ENCODE measurements at regions not wholly inside any gene's neighbourhood (a gene's known extent, or its start where the extent isn't known, plus 50 kb on each side); places are given as distances from the start of the nearest gene placed in this dataset.

GRCh38 chr7:67858931-67859330, 862.3 kb downstream of the TYW1 start:
- Mint-ChIP-seq H3K27ac (no peak overlapping the region), H3K27me3 (no peaks in the 10 kb centered on the region), H3K36me3 (no peaks in the 10 kb centered on the region), H3K4me1 (no peaks in the 10 kb centered on the region), H3K9me3 (peaks cover 15 to 35% (median 20%) of the 10 kb centered on the region in 5 donors), H3K4me3 (no peak overlapping the region)
- ChIA-PET POLR2A (no interaction called here), CTCF (no interaction called here)
- no peak overlapping the region for H3K4me3 ChIP-seq (ENCODE audit: low read length)
- no peaks in the 10 kb centered on the region for H3K27me3 ChIP-seq (ENCODE audit: insufficient read depth, low read length, poor library complexity, severe bottlenecking)
- H3K27ac ChIP-seq (ENCODE audit: low read depth, low read length): no peak overlapping the region
- no peaks in the 10 kb centered on the region for H3K9me3 ChIP-seq (ENCODE audit: low read length)
- no peak for DNase-seq
- H3K4me1 ChIP-seq (ENCODE audit: insufficient read depth, low read length): no peaks in the 10 kb centered on the region
- H3K36me3 ChIP-seq (ENCODE audit: insufficient read depth, low read length): no peaks in the 10 kb centered on the region

GRCh38 chr7:67863911-67864310, 867.3 kb downstream of the TYW1 start:
- Histone ChIP-seq H3K9me3 (ENCODE audit: low read length) (no peaks in the 10 kb centered on the region), H3K27me3 (ENCODE audit: insufficient read depth, low read length, poor library complexity, severe bottlenecking) (no peaks in the 10 kb centered on the region), H3K4me1 (ENCODE audit: insufficient read depth, low read length) (no peaks in the 10 kb centered on the region), H3K27ac (ENCODE audit: low read depth, low read length) (no peak overlapping the region), H3K4me3 (ENCODE audit: low read length) (no peak overlapping the region), H3K36me3 (ENCODE audit: insufficient read depth, low read length) (no peaks in the 10 kb centered on the region)
- ChIA-PET CTCF (no interaction called here), POLR2A (no interaction called here)
- no peak for DNase-seq
- Mint-ChIP-seq H3K27ac (no peak overlapping the region), H3K4me1 (no peaks in the 10 kb centered on the region), H3K9me3 (peaks cover 15 to 30% (median 23%) of the 10 kb centered on the region in 5 donors), H3K27me3 (peaks cover 0 to 3% of the 10 kb centered on the region in 2 donors), H3K36me3 (no peaks in the 10 kb centered on the region), H3K4me3 (no peak overlapping the region)

- Histone ChIP-seq H3K9me3 (ENCODE audit: low read length) (no peaks in the 10 kb centered on the region), H3K27ac (ENCODE audit: low read depth, low read length) (no peak overlapping the region), H3K4me3 (ENCODE audit: low read length) (no peak overlapping the region), H3K27me3 (ENCODE audit: insufficient read depth, low read length, poor library complexity, severe bottlenecking) (no peaks in the 10 kb centered on the region), H3K4me1 (ENCODE audit: insufficient read depth, low read length) (no peaks in the 10 kb centered on the region), H3K36me3 (ENCODE audit: insufficient read depth, low read length) (no peaks in the 10 kb centered on the region)
- DNase-seq: no peak
- CTCF ChIA-PET: no interaction called here
- Mint-ChIP-seq H3K4me1 (no peaks in the 10 kb centered on the region), H3K27ac (no peak overlapping the region), H3K9me3 (peaks cover 18 to 30% (median 21%) of the 10 kb centered on the region in 5 donors), H3K36me3 (no peaks in the 10 kb centered on the region), H3K4me3 (no peak overlapping the region), H3K27me3 (peaks cover 0 to 3% of the 10 kb centered on the region in 2 donors)
- POLR2A ChIA-PET: no interaction called here
Observed at GRCh38 chr7:67866054-67866453, 869.4 kb downstream of the TYW1 start.

- H3K4me3 Mint-ChIP-seq: no peak overlapping the region
Observed at GRCh38 chr7:67866812-67867211, 870.2 kb downstream of the TYW1 start.

GRCh38 chr7:67870396-67870795, 873.8 kb downstream of the TYW1 start:
- Histone ChIP-seq H3K4me3 (ENCODE audit: low read length) (no peak overlapping the region), H3K27me3 (ENCODE audit: insufficient read depth, low read length, poor library complexity, severe bottlenecking) (no peaks in the 10 kb centered on the region), H3K27ac (ENCODE audit: low read depth, low read length) (no peak overlapping the region), H3K4me1 (ENCODE audit: insufficient read depth, low read length) (no peaks in the 10 kb centered on the region), H3K36me3 (ENCODE audit: insufficient read depth, low read length) (no peaks in the 10 kb centered on the region), H3K9me3 (ENCODE audit: low read length) (no peaks in the 10 kb centered on the region)
- no peak overlapping the region for H3K4me3 Mint-ChIP-seq
- no peaks in the 10 kb centered on the region for H3K36me3 Mint-ChIP-seq
- no peak for DNase-seq
- POLR2A ChIA-PET: no interaction called here
- H3K4me1 Mint-ChIP-seq: no peaks in the 10 kb centered on the region
- H3K27me3 Mint-ChIP-seq: no peaks in the 10 kb centered on the region
- no peak overlapping the region for H3K27ac Mint-ChIP-seq
- CTCF ChIA-PET: no interaction called here
- peaks cover 3 to 12% (median 7%) of the 10 kb centered on the region in 5 donors for H3K9me3 Mint-ChIP-seq

More at GRCh38 chr7:67866812-67867211, 870.2 kb downstream of the TYW1 start:
- no peak for DNase-seq
- POLR2A ChIA-PET: no interaction called here
- H3K27ac Mint-ChIP-seq: no peak overlapping the region
- no peaks in the 10 kb centered on the region for H3K36me3 ChIP-seq (ENCODE audit: insufficient read depth, low read length)
- H3K27ac ChIP-seq (ENCODE audit: low read depth, low read length): no peak overlapping the region
- no peak overlapping the region for H3K4me3 ChIP-seq (ENCODE audit: low read length)
- no peaks in the 10 kb centered on the region for H3K27me3 ChIP-seq (ENCODE audit: insufficient read depth, low read length, poor library complexity, severe bottlenecking)
- H3K27me3 Mint-ChIP-seq: peaks cover 0 to 3% of the 10 kb centered on the region in 2 donors
- H3K9me3 Mint-ChIP-seq: peaks cover 15 to 25% (median 16%) of the 10 kb centered on the region in 5 donors
- H3K4me1 Mint-ChIP-seq: no peaks in the 10 kb centered on the region
- CTCF ChIA-PET: no interaction called here
- H3K9me3 ChIP-seq (ENCODE audit: low read length): no peaks in the 10 kb centered on the region
- H3K4me1 ChIP-seq (ENCODE audit: insufficient read depth, low read length): no peaks in the 10 kb centered on the region
- no peaks in the 10 kb centered on the region for H3K36me3 Mint-ChIP-seq

GRCh38 chr7:67875558-67875957, 878.9 kb downstream of the TYW1 start:
- Mint-ChIP-seq H3K27me3 (no peaks in the 10 kb centered on the region), H3K36me3 (no peaks in the 10 kb centered on the region), H3K27ac (no peak overlapping the region), H3K4me3 (no peak overlapping the region), H3K4me1 (no peaks in the 10 kb centered on the region), H3K9me3 (peaks cover 0 to 21% (median 3%) of the 10 kb centered on the region in 5 donors)
- POLR2A ChIA-PET: interaction anchor here (0.7 kb wide), 1 partner anchor 58 kb away, joined by 3 read pairs; no protein-coding TSS in a partner anchor
- Histone ChIP-seq H3K27ac (ENCODE audit: low read depth, low read length) (no peak overlapping the region), H3K4me1 (ENCODE audit: insufficient read depth, low read length) (no peaks in the 10 kb centered on the region), H3K4me3 (ENCODE audit: low read length) (no peak overlapping the region), H3K27me3 (ENCODE audit: insufficient read depth, low read length, poor library complexity, severe bottlenecking) (no peaks in the 10 kb centered on the region), H3K36me3 (ENCODE audit: insufficient read depth, low read length) (no peaks in the 10 kb centered on the region), H3K9me3 (ENCODE audit: low read length) (no peaks in the 10 kb centered on the region)
- DNase-seq: no peak
- CTCF ChIA-PET: no interaction called here

- POLR2A ChIA-PET: no interaction called here
Observed at GRCh38 chr7:67878808-67879207, 882.2 kb downstream of the TYW1 start.

GRCh38 chr7:67882843-67883242, 886.2 kb downstream of the TYW1 start:
- Mint-ChIP-seq H3K4me1 (no peaks in the 10 kb centered on the region), H3K4me3 (no peak overlapping the region), H3K9me3 (peaks cover 2 to 22% (median 8%) of the 10 kb centered on the region in 5 donors), H3K36me3 (no peaks in the 10 kb centered on the region), H3K27ac (no peak overlapping the region), H3K27me3 (no peaks in the 10 kb centered on the region)
- Histone ChIP-seq H3K27me3 (ENCODE audit: insufficient read depth, low read length, poor library complexity, severe bottlenecking) (no peaks in the 10 kb centered on the region), H3K27ac (ENCODE audit: low read depth, low read length) (no peak overlapping the region), H3K36me3 (ENCODE audit: insufficient read depth, low read length) (no peaks in the 10 kb centered on the region), H3K4me1 (ENCODE audit: insufficient read depth, low read length) (no peaks in the 10 kb centered on the region), H3K4me3 (ENCODE audit: low read length) (no peak overlapping the region), H3K9me3 (ENCODE audit: low read length) (no peaks in the 10 kb centered on the region)
- DNase-seq: no peak
- POLR2A ChIA-PET: no interaction called here
- CTCF ChIA-PET: no interaction called here

More at GRCh38 chr7:67878808-67879207, 882.2 kb downstream of the TYW1 start:
- H3K27ac Mint-ChIP-seq: no peak overlapping the region
- H3K27me3 Mint-ChIP-seq: no peaks in the 10 kb centered on the region
- DNase-seq: no peak
- no peak overlapping the region for H3K4me3 Mint-ChIP-seq
- CTCF ChIA-PET: no interaction called here
- Histone ChIP-seq H3K4me3 (ENCODE audit: low read length) (no peak overlapping the region), H3K27me3 (ENCODE audit: insufficient read depth, low read length, poor library complexity, severe bottlenecking) (no peaks in the 10 kb centered on the region), H3K9me3 (ENCODE audit: low read length) (no peaks in the 10 kb centered on the region), H3K36me3 (ENCODE audit: insufficient read depth, low read length) (no peaks in the 10 kb centered on the region), H3K4me1 (ENCODE audit: insufficient read depth, low read length) (no peaks in the 10 kb centered on the region), H3K27ac (ENCODE audit: low read depth, low read length) (no peak overlapping the region)
- H3K4me1 Mint-ChIP-seq: no peaks in the 10 kb centered on the region
- H3K9me3 Mint-ChIP-seq: peaks cover 0 to 27% (median 3%) of the 10 kb centered on the region in 5 donors
- H3K36me3 Mint-ChIP-seq: no peaks in the 10 kb centered on the region

- H3K4me1 ChIP-seq (ENCODE audit: insufficient read depth, low read length): no peaks in the 10 kb centered on the region
- Mint-ChIP-seq H3K4me1 (no peaks in the 10 kb centered on the region), H3K9me3 (peaks cover 4 to 21% (median 13%) of the 10 kb centered on the region in 5 donors), H3K27me3 (no peaks in the 10 kb centered on the region), H3K4me3 (no peak overlapping the region), H3K36me3 (no peaks in the 10 kb centered on the region), H3K27ac (no peak overlapping the region)
- ChIA-PET POLR2A (no interaction called here), CTCF (no interaction called here)
- H3K9me3 ChIP-seq (ENCODE audit: low read length): no peaks in the 10 kb centered on the region
- DNase-seq: no peak
- H3K27ac ChIP-seq (ENCODE audit: low read depth, low read length): no peak overlapping the region
- no peak overlapping the region for H3K4me3 ChIP-seq (ENCODE audit: low read length)
- H3K36me3 ChIP-seq (ENCODE audit: insufficient read depth, low read length): no peaks in the 10 kb centered on the region
- H3K27me3 ChIP-seq (ENCODE audit: insufficient read depth, low read length, poor library complexity, severe bottlenecking): no peaks in the 10 kb centered on the region
Observed at GRCh38 chr7:67890316-67890715, 893.7 kb downstream of the TYW1 start.
